Neural cell (in vitro differentiated cells): ENCODE measurements at regions not wholly inside any gene's neighbourhood (a gene's known extent, or its start where the extent isn't known, plus 50 kb on each side); places are given as distances from the start of the nearest gene placed in this dataset.

Experiments
- EP300 ChIP-seq: fragments of 450-650 bp; conservative IDR thresholded peaks from 2 replicates; pipeline ENCODE4 v1.6.1; 2014; ENCODE audit warnings: antibody characterized with exemption, mild to moderate bottlenecking, moderate library complexity; ENCODE audit not compliant: poor library complexity, severe bottlenecking
- EZH2 ChIP-seq: fragments of 200-600, 300-800 bp; shearing (Covaris generic), sonication (generic); IDR thresholded peaks from 2 replicates; pipeline ENCODE4 v1.6.1; 2014; ENCODE audit warnings: antibody characterized with exemption, low read length, borderline replicate concordance, mild to moderate bottlenecking; ENCODE audit not compliant: insufficient read depth, poor library complexity, severe bottlenecking
- MXI1 ChIP-seq: fragments of 450-650 bp; conservative IDR thresholded peaks from 2 replicates; pipeline ENCODE4 v1.6.1; 2014; ENCODE audit warnings: antibody characterized with exemption, mild to moderate bottlenecking; ENCODE audit not compliant: poor library complexity, severe bottlenecking
- POLR2AphosphoS5 ChIP-seq: IDR thresholded peaks from 2 replicates; pipeline ENCODE4 v1.6.1; 2012
- RAD21 ChIP-seq: fragments of 450-650 bp; conservative IDR thresholded peaks from 2 replicates; pipeline ENCODE4 v1.6.1; 2014; ENCODE audit warnings: antibody characterized with exemption, mild to moderate bottlenecking, moderate library complexity
- SMC3 ChIP-seq: fragments of 450-650 bp; conservative IDR thresholded peaks from 2 replicates; pipeline ENCODE4 v1.6.1; 2014; ENCODE audit warnings: antibody characterized with exemption, mild to moderate bottlenecking, moderate library complexity; ENCODE audit not compliant: poor library complexity
- TAF1 ChIP-seq: IDR thresholded peaks from 2 replicates; pipeline ENCODE4 v1.6.1; 2012; ENCODE audit warnings: low read depth
- TF ChIP-seq, protein P1 (sequence below): fragments of 450-650 bp; IDR thresholded peaks from 2 replicates; pipeline ENCODE4 v1.5.1; 2014; ENCODE audit warnings: antibody characterized with exemption, mild to moderate bottlenecking, moderate library complexity; ENCODE audit not compliant: poor library complexity, severe bottlenecking
- TF ChIP-seq, protein P2 (sequence below): IDR thresholded peaks from 2 replicates; pipeline ENCODE4 v1.6.1; 2012; ENCODE audit warnings: borderline replicate concordance

DNA sequence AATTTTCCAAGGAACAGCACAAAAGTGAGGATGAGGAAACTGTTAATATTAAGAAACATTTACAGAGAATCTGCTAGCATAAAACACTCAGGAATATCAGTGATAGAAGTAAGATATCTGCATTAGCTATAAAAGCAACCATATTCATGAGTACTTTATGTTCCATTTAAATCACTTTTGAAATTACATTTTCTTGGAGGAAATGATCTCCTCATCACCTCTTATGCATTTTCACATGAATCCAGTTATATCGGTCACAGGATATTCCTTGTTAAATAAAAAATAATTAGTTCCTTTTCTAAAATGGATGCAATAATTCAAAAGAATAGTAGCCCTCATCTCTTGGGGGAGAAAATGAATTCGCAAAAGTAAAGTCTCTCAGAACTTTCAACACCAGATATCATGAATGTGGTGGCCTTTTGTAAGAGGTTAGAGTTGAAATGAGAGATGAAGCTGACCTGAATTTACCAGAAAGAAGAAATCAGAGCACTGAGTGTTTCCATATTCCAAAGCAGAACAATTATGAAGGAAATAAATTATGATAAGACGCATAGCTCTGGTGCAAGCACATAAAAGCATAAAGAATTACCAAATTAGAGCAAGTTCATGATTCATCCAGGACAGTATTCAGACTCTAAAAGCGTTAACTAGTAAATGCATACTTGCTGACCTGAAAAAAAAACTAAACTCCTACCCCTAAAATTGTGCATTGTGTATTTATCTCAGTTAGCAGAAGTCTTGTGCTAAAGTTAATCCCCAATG, 321.9 kb upstream of the CCDC54 start:
- TF ChIP-seq, protein P1, sequence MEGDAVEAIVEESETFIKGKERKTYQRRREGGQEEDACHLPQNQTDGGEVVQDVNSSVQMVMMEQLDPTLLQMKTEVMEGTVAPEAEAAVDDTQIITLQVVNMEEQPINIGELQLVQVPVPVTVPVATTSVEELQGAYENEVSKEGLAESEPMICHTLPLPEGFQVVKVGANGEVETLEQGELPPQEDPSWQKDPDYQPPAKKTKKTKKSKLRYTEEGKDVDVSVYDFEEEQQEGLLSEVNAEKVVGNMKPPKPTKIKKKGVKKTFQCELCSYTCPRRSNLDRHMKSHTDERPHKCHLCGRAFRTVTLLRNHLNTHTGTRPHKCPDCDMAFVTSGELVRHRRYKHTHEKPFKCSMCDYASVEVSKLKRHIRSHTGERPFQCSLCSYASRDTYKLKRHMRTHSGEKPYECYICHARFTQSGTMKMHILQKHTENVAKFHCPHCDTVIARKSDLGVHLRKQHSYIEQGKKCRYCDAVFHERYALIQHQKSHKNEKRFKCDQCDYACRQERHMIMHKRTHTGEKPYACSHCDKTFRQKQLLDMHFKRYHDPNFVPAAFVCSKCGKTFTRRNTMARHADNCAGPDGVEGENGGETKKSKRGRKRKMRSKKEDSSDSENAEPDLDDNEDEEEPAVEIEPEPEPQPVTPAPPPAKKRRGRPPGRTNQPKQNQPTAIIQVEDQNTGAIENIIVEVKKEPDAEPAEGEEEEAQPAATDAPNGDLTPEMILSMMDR: no peak
- TF ChIP-seq, protein P2, sequence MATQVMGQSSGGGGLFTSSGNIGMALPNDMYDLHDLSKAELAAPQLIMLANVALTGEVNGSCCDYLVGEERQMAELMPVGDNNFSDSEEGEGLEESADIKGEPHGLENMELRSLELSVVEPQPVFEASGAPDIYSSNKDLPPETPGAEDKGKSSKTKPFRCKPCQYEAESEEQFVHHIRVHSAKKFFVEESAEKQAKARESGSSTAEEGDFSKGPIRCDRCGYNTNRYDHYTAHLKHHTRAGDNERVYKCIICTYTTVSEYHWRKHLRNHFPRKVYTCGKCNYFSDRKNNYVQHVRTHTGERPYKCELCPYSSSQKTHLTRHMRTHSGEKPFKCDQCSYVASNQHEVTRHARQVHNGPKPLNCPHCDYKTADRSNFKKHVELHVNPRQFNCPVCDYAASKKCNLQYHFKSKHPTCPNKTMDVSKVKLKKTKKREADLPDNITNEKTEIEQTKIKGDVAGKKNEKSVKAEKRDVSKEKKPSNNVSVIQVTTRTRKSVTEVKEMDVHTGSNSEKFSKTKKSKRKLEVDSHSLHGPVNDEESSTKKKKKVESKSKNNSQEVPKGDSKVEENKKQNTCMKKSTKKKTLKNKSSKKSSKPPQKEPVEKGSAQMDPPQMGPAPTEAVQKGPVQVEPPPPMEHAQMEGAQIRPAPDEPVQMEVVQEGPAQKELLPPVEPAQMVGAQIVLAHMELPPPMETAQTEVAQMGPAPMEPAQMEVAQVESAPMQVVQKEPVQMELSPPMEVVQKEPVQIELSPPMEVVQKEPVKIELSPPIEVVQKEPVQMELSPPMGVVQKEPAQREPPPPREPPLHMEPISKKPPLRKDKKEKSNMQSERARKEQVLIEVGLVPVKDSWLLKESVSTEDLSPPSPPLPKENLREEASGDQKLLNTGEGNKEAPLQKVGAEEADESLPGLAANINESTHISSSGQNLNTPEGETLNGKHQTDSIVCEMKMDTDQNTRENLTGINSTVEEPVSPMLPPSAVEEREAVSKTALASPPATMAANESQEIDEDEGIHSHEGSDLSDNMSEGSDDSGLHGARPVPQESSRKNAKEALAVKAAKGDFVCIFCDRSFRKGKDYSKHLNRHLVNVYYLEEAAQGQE: no peak
- TF ChIP-seq EP300: no peak
- no peak for TF ChIP-seq EZH2
- TF ChIP-seq POLR2AphosphoS5: no peak
- no peak for TF ChIP-seq SMC3
- TF ChIP-seq TAF1: no peak
- no peak for TF ChIP-seq MXI1
- TF ChIP-seq RAD21: no peak
